GM06990 (cell line): ENCODE measurements at regions not wholly inside any gene's neighbourhood (a gene's known extent, or its start where the extent isn't known, plus 50 kb on each side); places are given as distances from the start of the nearest gene placed in this dataset.

Experiments
- DNase-seq: peaks from one replicate; pipeline ENCODE4 v3.0.0-alpha.2; 2011; ENCODE audit not compliant: insufficient read length; ENCODE audit errors: extremely low read depth
- H3K27me3 ChIP-seq: replicated peaks from 2 replicates; pipeline ENCODE4 v1.6.0; 2011; ENCODE audit warnings: low read length; ENCODE audit not compliant: control insufficient read depth, insufficient read depth
- H3K36me3 ChIP-seq: 2 replicates; pipeline ENCODE4 v1.5.1; 2011; ENCODE audit warnings: low read length; ENCODE audit not compliant: control insufficient read depth, insufficient read depth
- H3K4me3 ChIP-seq: replicated peaks from 2 replicates; pipeline ENCODE4 v1.5.1; 2011; ENCODE audit warnings: low read depth, mild to moderate bottlenecking, control low read depth, low read length
- TF ChIP-seq, protein P1 (sequence below): IDR thresholded peaks from 2 replicates; pipeline ENCODE4 v1.5.1; 2011; ENCODE audit warnings: low read length, control low read depth, mild to moderate bottlenecking, inconsistent platforms; ENCODE audit not compliant: insufficient read depth, poor library complexity, severe bottlenecking

DNA sequence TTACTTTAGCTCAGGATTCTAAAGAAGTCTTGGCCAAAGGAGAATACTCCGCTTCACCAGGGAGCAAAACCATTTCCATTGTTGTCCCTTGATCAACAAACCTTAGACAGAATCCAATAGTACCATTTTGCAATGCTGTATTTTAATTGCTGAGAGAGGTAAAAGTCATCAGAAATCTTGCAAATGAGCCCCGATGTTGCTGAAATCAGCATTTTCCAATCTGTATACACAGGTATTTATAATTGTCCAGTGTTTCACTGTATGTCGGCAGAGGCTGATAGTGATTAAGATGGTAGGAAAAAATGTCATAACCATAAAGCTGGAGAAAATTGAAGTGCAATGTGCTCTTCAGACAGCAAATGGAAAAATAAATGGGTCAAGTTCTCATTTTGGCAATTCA, 170.0 kb upstream of the ARL4C start:
- Histone ChIP-seq H3K27me3 (no peaks in the 10 kb centered on the region), H3K36me3 (no peaks in the 10 kb centered on the region), H3K4me3 (no peak overlapping the region)
- DNase-seq, result no peak
- TF ChIP-seq, protein P1, sequence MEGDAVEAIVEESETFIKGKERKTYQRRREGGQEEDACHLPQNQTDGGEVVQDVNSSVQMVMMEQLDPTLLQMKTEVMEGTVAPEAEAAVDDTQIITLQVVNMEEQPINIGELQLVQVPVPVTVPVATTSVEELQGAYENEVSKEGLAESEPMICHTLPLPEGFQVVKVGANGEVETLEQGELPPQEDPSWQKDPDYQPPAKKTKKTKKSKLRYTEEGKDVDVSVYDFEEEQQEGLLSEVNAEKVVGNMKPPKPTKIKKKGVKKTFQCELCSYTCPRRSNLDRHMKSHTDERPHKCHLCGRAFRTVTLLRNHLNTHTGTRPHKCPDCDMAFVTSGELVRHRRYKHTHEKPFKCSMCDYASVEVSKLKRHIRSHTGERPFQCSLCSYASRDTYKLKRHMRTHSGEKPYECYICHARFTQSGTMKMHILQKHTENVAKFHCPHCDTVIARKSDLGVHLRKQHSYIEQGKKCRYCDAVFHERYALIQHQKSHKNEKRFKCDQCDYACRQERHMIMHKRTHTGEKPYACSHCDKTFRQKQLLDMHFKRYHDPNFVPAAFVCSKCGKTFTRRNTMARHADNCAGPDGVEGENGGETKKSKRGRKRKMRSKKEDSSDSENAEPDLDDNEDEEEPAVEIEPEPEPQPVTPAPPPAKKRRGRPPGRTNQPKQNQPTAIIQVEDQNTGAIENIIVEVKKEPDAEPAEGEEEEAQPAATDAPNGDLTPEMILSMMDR, result no peak

DNA sequence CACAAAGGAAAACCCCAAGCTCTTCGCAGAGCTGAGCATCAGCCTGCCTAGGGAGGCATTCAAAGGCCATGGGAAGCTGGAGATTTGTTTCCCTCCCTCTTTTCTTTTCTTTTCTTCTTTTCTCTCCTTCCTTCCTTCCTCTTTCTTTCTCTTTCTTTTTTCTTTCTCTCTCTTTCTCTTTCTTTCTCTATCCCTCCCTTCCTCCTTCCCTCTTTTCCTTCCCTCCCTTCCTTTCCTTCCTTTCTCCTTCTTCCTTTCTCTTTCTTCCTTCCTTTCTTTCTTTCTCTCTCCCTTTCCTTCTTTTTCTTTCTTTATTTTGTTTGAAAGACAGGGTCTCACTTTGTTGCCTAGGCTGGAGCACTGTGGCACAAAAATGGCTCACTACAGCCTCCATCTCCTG, 168.4 kb upstream of the ARL4C start:
- Histone ChIP-seq H3K27me3 (no peaks in the 10 kb centered on the region), H3K4me3 (no peak overlapping the region), H3K36me3 (no peaks in the 10 kb centered on the region)
- no peak for DNase-seq
- TF ChIP-seq, protein P1, result no peak

DNA sequence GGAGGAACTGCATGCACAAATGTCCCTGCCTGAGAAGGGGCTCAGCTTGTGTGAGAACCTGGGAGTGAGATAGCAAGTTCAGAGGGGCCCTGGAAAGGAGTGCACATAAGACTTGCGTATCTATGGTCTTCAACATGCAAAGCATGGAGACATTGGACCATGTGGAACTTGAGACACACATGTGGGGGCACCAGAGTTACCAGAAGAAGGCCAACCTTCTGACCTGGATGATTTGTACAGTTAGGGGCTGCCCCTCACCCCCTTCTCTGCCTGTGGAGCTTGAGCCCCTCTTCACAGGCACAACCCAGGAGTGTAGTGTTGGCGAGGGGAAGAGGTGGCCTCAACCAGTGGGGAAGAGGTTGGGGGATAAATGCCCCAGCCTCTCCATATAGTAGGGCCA, 165.0 kb upstream of the ARL4C start:
- H3K27me3 ChIP-seq, result no peaks in the 10 kb centered on the region
- TF ChIP-seq, protein P1, result no peak
- H3K4me3 ChIP-seq, result no peak overlapping the region
- no peak for DNase-seq
- H3K36me3 ChIP-seq, result no peaks in the 10 kb centered on the region

DNA sequence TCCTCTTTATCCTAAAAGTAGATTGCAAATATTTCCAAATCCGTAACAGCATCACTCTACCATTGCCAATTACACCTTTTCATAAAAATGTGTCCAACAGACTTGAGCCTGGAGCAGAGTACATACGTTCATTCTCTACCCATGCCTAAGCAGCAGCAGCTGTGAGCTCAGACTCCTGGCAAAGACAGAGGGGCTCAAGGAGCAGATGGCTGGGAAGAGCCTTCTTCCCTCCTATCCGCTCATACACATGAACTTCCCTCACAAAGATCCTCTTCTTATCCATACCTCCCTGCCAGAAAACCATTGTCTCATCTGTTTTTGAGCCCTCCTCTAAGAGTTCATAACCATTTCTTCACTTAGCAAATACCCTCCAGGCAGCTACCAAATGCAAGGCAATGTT, 164.3 kb upstream of the ARL4C start:
- DNase-seq, result no peak
- TF ChIP-seq, protein P1, result no peak
- H3K36me3 ChIP-seq, result no peaks in the 10 kb centered on the region
- H3K27me3 ChIP-seq, result no peaks in the 10 kb centered on the region
- H3K4me3 ChIP-seq, result no peak overlapping the region

DNA sequence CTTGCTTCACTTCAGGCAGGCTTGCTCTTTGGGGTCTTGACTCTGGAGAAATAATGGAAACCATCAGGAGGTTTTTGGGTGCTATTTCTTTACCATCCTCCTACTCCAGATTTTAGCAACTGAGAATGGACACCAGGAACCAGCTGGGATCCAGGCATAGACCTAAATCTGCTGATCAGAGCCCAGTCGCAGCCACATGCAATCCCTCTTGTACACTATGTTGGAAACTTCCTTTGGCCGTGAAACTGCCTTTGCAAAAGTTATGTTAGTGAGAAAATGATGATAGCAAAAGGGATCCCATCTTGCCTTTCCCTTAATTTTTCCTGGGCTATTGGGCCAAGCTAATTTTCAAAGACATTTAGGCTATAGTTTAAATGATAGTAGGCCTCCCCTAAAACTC, 158.8 kb upstream of the ARL4C start:
- TF ChIP-seq, protein P1, result no peak
- Histone ChIP-seq H3K27me3 (no peaks in the 10 kb centered on the region), H3K4me3 (no peak overlapping the region), H3K36me3 (no peaks in the 10 kb centered on the region)
- no peak for DNase-seq

DNA sequence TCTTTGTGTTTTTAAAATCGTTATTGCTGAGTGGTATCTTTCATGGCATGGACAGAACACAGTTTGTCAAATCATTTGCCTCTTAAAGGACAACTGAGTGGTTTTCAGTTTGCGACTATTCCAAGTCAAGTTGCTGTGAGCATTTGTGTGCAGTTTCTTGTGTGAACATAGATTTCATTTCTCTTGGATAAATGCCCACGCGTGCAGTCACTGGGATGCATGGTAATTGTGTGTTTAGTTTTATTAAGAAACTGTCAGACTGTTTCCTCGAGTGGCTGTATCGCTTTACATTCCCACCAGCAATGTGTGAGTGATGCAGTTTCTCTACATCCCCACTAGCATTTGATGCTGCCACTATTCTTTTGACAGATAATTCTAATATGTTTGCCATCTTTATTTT, 154.0 kb upstream of the ARL4C start:
- DNase-seq, result no peak
- H3K27me3 ChIP-seq, result no peaks in the 10 kb centered on the region
- TF ChIP-seq, protein P1, result no peak
- H3K4me3 ChIP-seq, result no peak overlapping the region
- H3K36me3 ChIP-seq, result no peaks in the 10 kb centered on the region
